Endodermal cell (in vitro differentiated cells): ENCODE measurements at regions not wholly inside any gene's neighbourhood (a gene's known extent, or its start where the extent isn't known, plus 50 kb on each side); places are given as distances from the start of the nearest gene placed in this dataset.

Source experiments
- DNase-seq: peaks from one replicate; pipeline ENCODE4 v3.0.0-alpha.2; 2017
- H3K27ac ChIP-seq: 2 replicates; pipeline ENCODE4 v1.5.1; 2013; ENCODE audit warnings: mild to moderate bottlenecking, low read depth, low read length, moderate library complexity
- H3K27me3 ChIP-seq: 2 replicates; pipeline ENCODE4 v1.6.1; 2013; ENCODE audit warnings: mild to moderate bottlenecking, low read length, moderate library complexity; ENCODE audit not compliant: insufficient read depth, control insufficient read depth, poor library complexity, severe bottlenecking
- H3K36me3 ChIP-seq: 2 replicates; pipeline ENCODE4 v1.7.0; 2013; ENCODE audit warnings: mild to moderate bottlenecking, low read length, moderate library complexity; ENCODE audit not compliant: control insufficient read depth, insufficient read depth
- H3K4me1 ChIP-seq: one replicate; pipeline ENCODE4 v1.7.0; 2013; ENCODE audit warnings: low read length; ENCODE audit not compliant: control insufficient read depth, insufficient read depth
- H3K4me3 ChIP-seq: 2 replicates; pipeline ENCODE4 v1.5.1; 2013; ENCODE audit warnings: mild to moderate bottlenecking, low read length, moderate library complexity
- H3K9ac ChIP-seq: 2 replicates; pipeline ENCODE4 v1.6.1; 2013; ENCODE audit warnings: mild to moderate bottlenecking, low read length, moderate library complexity; ENCODE audit not compliant: poor library complexity, severe bottlenecking; ENCODE audit errors: extremely low read depth
- H3K9me3 ChIP-seq: 2 replicates; pipeline ENCODE4 v1.6.1; 2013; ENCODE audit warnings: mild to moderate bottlenecking, low read length, moderate library complexity; ENCODE audit not compliant: control insufficient read depth
- H3K27ac Mint-ChIP-seq: 2 replicates; pipeline ENCODE4 v1.8.0; 2020; ENCODE audit warnings: mixed read lengths
- H3K27me3 Mint-ChIP-seq: 2 replicates; pipeline ENCODE4 v1.8.0; 2021; ENCODE audit warnings: mild to moderate bottlenecking, mixed read lengths; ENCODE audit not compliant: insufficient read depth
- H3K36me3 Mint-ChIP-seq: 2 replicates; pipeline ENCODE4 v1.8.0; 2020; ENCODE audit warnings: low read depth, mixed read lengths
- H3K4me1 Mint-ChIP-seq: 2 replicates; pipeline ENCODE4 v1.8.0; 2020; ENCODE audit warnings: mixed read lengths
- H3K4me3 Mint-ChIP-seq: 2 replicates; pipeline ENCODE4 v1.8.0; 2020; ENCODE audit warnings: mild to moderate bottlenecking, moderate library complexity, mixed read lengths
- H3K9me3 Mint-ChIP-seq: 2 replicates; pipeline ENCODE4 v1.8.0; 2020; ENCODE audit warnings: mild to moderate bottlenecking, mixed read lengths
- CTCF ChIP-seq: fragments of 200-600 bp; sonication (generic); conservative IDR thresholded peaks from 2 replicates; pipeline ENCODE4 v1.5.0; 2021; ENCODE audit warnings: antibody characterized with exemption, mild to moderate bottlenecking
- WGBS, 2 experiments: methylation state at CpG; one replicate each; pipeline versions ENCODE4 v1.1.5 to v1.1.7; 2013; ENCODE audit warnings: missing lambda C conversion rate in 2 of 2, mixed read lengths in 1 of 2; ENCODE audit not compliant: insufficient coverage in 1 of 2, insufficient read length in 1 of 2; 5-methylcytosine and 5-hydroxymethylcytosine counted together

GRCh38 chr5:82563745-82564144 is 285.6 kb upstream of the RPS23 start:
- no peaks in the 10 kb centered on the region for H3K4me1 Mint-ChIP-seq
- no peak overlapping the region for H3K27ac Mint-ChIP-seq

GRCh38 chr5:82562696-82563240 is 284.6 kb upstream of the RPS23 start:
- H3K27ac ChIP-seq, result no peak overlapping the region
- H3K27me3 Mint-ChIP-seq, result no peaks in the 10 kb centered on the region
- H3K27me3 ChIP-seq, result no peaks in the 10 kb centered on the region
- H3K36me3 ChIP-seq, result no peaks in the 10 kb centered on the region
- H3K4me3 ChIP-seq, result no peak overlapping the region
- no peak overlapping the region for H3K9ac ChIP-seq
- H3K4me1 ChIP-seq, result no peaks in the 10 kb centered on the region
- no peaks in the 10 kb centered on the region for H3K4me1 Mint-ChIP-seq
- H3K27ac Mint-ChIP-seq, result no peak overlapping the region
- WGBS, 2 experiments, result 88 to 95% methylated on average over 5 to 6 of the region's 6 CpGs
- no peak for TF ChIP-seq CTCF
- DNase-seq, result no peak
- H3K36me3 Mint-ChIP-seq, result no peaks in the 10 kb centered on the region
- no peaks in the 10 kb centered on the region for H3K9me3 ChIP-seq
- H3K9me3 Mint-ChIP-seq, result no peaks in the 10 kb centered on the region
- H3K4me3 Mint-ChIP-seq, result no peak overlapping the region

More at GRCh38 chr5:82563745-82564144, 285.6 kb upstream of the RPS23 start:
- no peaks in the 10 kb centered on the region for H3K36me3 ChIP-seq
- no peak for DNase-seq
- no peaks in the 10 kb centered on the region for H3K27me3 ChIP-seq
- H3K4me1 ChIP-seq, result no peaks in the 10 kb centered on the region
- H3K27ac ChIP-seq, result no peak overlapping the region
- H3K9ac ChIP-seq, result no peak overlapping the region
- no peaks in the 10 kb centered on the region for H3K36me3 Mint-ChIP-seq
- no peak overlapping the region for H3K4me3 Mint-ChIP-seq
- no peak for TF ChIP-seq CTCF
- H3K9me3 Mint-ChIP-seq, result no peaks in the 10 kb centered on the region
- H3K9me3 ChIP-seq, result no peaks in the 10 kb centered on the region
- H3K27me3 Mint-ChIP-seq, result no peaks in the 10 kb centered on the region
- no peak overlapping the region for H3K4me3 ChIP-seq

GRCh38 chr5:82561797-82562196 is 283.6 kb upstream of the RPS23 start:
- no peak overlapping the region for H3K27ac ChIP-seq
- H3K36me3 ChIP-seq, result no peaks in the 10 kb centered on the region
- H3K4me1 ChIP-seq, result no peaks in the 10 kb centered on the region
- Mint-ChIP-seq H3K4me3 (no peak overlapping the region), H3K27me3 (no peaks in the 10 kb centered on the region), H3K36me3 (no peaks in the 10 kb centered on the region), H3K9me3 (no peaks in the 10 kb centered on the region), H3K27ac (no peak overlapping the region), H3K4me1 (no peaks in the 10 kb centered on the region)
- no peak for DNase-seq
- no peaks in the 10 kb centered on the region for H3K9me3 ChIP-seq
- H3K9ac ChIP-seq, result no peak overlapping the region
- no peak for TF ChIP-seq CTCF
- no peak overlapping the region for H3K4me3 ChIP-seq
- H3K27me3 ChIP-seq, result no peaks in the 10 kb centered on the region
- 93% methylated on average over 2 of the region's 2 CpGs; no CpG with 5 or more reads in 1 of the 2 experiments for WGBS, 2 experiments
